ENCODE measurements at regions not wholly inside any gene's neighbourhood (a gene's known extent, or its start where the extent isn't known, plus 50 kb on each side); places are given as distances from the start of the nearest gene placed in this dataset.
A peak's percentile ranks its signal among the peaks of the same experiment; 100 is the strongest.
"Not testable (repeated sequence)": the region's sequence is repeated elsewhere in the genome, so short reads cannot be mapped to it uniquely, and the experiment has no call there.

DNA sequence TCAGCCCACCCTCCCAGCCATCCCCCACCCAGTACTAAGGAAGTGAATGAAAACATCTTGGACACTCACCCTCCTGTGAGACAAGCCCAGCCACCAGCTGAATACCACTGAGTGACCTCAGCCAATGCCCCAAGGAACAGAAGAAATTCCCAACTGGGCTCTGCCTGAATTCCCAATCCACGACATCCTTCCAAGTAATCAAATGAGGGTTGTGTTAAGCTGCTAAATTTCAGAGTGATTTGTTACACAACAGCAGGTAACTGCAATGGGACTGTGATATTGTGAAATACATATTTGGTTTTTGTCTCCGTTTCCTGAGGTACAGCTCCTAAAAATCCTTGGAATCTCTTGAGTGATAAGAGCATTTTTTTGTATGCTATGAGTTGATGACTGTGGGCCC lies 578.7 kb upstream of the CDH11 start:
- 88 to 94% methylated on average over 2 of the region's 2 CpGs for WGBS, 2 donors
- H3K9me3 ChIP-seq, result no peaks in the 10 kb centered on the region
- H3K36me3 ChIP-seq, result no peaks in the 10 kb centered on the region
- intact Hi-C loops (cut with DNase I), result no loop called here
- ATAC-seq, result no peak
- H3K27me3 ChIP-seq, result peaks cover 0 to 5% (median 0%) of the 10 kb centered on the region in 7 donors
- no peak overlapping the region for H3K4me3 ChIP-seq
- no peak for DNase-seq
- no peak overlapping the region for H3K27ac ChIP-seq
- no peak for TF ChIP-seq CTCF (IDR thresholded peaks at IDR 0.05)
- H3K4me1 ChIP-seq, result peaks cover 0 to 11% (median 0%) of the 10 kb centered on the region in 9 donors

DNA sequence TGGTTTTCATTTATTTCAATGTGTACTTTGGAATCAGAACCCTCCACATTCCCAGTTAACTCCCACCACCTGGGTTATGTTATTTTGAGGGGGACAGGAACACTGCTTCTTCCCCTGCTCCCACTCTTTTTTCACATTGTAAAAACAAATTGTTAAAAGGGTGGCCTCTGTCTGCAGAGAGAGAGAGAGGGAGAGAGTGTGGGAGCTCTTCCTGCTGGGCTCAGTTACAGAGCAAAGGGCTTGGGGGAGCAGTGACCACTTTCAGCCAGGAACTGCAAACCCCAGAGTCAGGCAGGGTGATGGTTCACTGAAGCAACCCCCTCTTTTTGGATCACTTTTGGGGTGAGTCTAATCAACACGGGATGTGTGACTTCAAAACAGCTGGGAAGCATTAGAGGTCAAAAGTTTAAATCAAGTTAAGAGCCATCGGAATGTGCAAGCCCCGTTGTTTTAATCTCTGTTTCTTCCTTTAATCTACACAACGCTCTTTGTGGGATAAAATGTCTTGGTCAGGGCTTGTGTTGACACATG lies 577.0 kb upstream of the CDH11 start:
- ATAC-seq, result peak in 1 of 8 donors; percentile 29
- WGBS, 2 donors, result 13 to 22% methylated on average over 4 of the region's 4 CpGs
- no peaks in the 10 kb centered on the region for H3K9me3 ChIP-seq

DNA sequence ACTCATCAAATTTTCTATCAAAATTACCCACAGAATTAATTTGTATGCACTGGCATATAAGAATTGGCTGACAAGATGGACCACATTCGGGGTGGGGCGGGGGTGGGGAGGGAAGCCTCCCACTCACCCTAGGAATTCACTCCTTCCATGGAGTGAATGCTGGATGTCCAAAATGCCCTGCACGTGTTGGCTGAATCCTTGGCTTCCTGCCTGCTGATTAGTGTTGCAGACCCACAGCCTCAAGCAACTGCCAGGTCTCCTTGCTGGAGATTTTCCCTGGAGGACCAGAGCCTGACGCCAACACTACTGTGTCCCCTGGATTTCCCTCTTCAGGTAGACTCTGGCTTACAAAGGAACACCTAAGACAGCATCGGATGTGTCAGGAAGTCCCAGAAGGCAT lies 575.7 kb upstream of the CDH11 start:
- H3K27ac ChIP-seq, result no peak overlapping the region
- 50 to 61% methylated on average over 5 of the region's 5 CpGs for WGBS, 2 donors
- intact Hi-C loops (cut with DNase I), result no loop called here
- H3K9me3 ChIP-seq, result no peaks in the 10 kb centered on the region
- no peak for TF ChIP-seq CTCF (IDR thresholded peaks at IDR 0.05)
- DNase-seq, result no peak
- peaks cover 0 to 5% (median 0%) of the 10 kb centered on the region in 7 donors for H3K27me3 ChIP-seq
- no peaks in the 10 kb centered on the region for H3K36me3 ChIP-seq
- no peak for ATAC-seq
- peaks cover 0 to 8% (median 0%) of the 10 kb centered on the region in 9 donors for H3K4me1 ChIP-seq
- no peak overlapping the region for H3K4me3 ChIP-seq

More for the DNA sequence above, 577.0 kb upstream of the CDH11 start:
- no peak for DNase-seq
- intact Hi-C loops (cut with DNase I), result no loop called here
- peaks cover 0 to 11% (median 0%) of the 10 kb centered on the region in 9 donors for H3K4me1 ChIP-seq
- no peak overlapping the region for H3K4me3 ChIP-seq
- H3K36me3 ChIP-seq, result no peaks in the 10 kb centered on the region
- TF ChIP-seq CTCF (IDR thresholded peaks at IDR 0.05), result no peak
- peaks cover 0 to 5% (median 0%) of the 10 kb centered on the region in 7 donors for H3K27me3 ChIP-seq
- H3K27ac ChIP-seq, result no peak overlapping the region

DNA sequence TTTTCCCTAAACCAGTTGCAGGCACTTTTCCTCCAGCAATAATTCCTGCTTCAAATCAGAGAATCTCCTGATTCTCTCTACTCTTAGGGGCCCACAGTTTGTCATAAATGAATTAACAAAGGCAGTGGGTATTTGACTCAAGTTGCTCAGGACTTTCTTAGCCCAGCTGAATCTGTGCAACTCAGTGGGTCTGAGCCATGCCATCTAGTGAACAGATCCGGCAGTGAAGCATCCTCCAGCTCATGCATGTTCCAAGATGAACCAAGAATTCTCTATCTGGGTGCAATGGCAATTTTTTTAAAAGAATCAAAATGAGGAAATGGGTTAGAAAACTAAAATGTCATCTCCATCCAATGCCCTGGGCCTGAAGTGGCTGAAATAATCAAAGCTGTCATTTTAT lies 575.2 kb upstream of the CDH11 start:
- WGBS, 2 donors, result 81 to 83% methylated on average over 1 of the region's 1 CpG
- DNase-seq, result no peak
- H3K27me3 ChIP-seq, result peaks cover 0 to 5% (median 0%) of the 10 kb centered on the region in 7 donors
- H3K36me3 ChIP-seq, result no peaks in the 10 kb centered on the region
- H3K4me3 ChIP-seq, result no peak overlapping the region
- TF ChIP-seq CTCF (IDR thresholded peaks at IDR 0.05), result no peak
- H3K9me3 ChIP-seq, result no peaks in the 10 kb centered on the region
- intact Hi-C loops (cut with DNase I), result no loop called here
- no peak for ATAC-seq
- no peak overlapping the region for H3K27ac ChIP-seq
- peaks cover 0 to 8% (median 0%) of the 10 kb centered on the region in 9 donors for H3K4me1 ChIP-seq

GRCh38 chr16:65691846-65692245 lies 570.0 kb upstream of the CDH11 start:
- intact Hi-C loops (cut with DNase I); DNase-seq; ATAC-seq; H3K36me3 ChIP-seq; H3K4me3 ChIP-seq; H3K9me3 ChIP-seq; H3K27me3 ChIP-seq; H3K27ac ChIP-seq; H3K4me1 ChIP-seq: not testable (repeated sequence)
- 87 to 97% methylated on average over 3 to 4 of the region's 4 CpGs for WGBS, 2 donors
